Endothelial cell of umbilical vein (primary cell): ENCODE measurements at regions not wholly inside any gene's neighbourhood (a gene's known extent, or its start where the extent isn't known, plus 50 kb on each side); places are given as distances from the start of the nearest gene placed in this dataset.

Experiments
- BruUV-seq: library from RNA; stranded (reverse); fragments of 400-500 nt; replicated peaks from 2 replicates; lab custom pipeline; 2021; lab: Mats Ljungman, UMichigan
- CTCF ChIA-PET: fragments of 300-600, 350-600 bp; sonication (Branson Sonifier 250); formaldehyde crosslinking; loops from one replicate; lab custom pipeline; 2021; ENCODE audit warnings: antibody characterized with exemption, inconsistent platforms; lab: Charles Lee
- POLR2A ChIA-PET: fragments of 300-600, 350-600 bp; sonication (Branson Sonifier 250); formaldehyde crosslinking; loops from one replicate; lab custom pipeline; 2021; ENCODE audit warnings: antibody characterized with exemption, inconsistent platforms; lab: Charles Lee
- DNase-seq: peaks from one replicate; pipeline ENCODE4 v3.0.0-alpha.2; 2011; ENCODE audit warnings: low read depth, low spot score
- FAIRE-seq: peaks from 2 replicates; lab custom pipeline; 2011; peaks lifted over from hg19 to GRCh38; lab: Jason Lieb, UNC
- H2AFZ ChIP-seq: 2 replicates; pipeline ENCODE4 v1.6.0; 2012; ENCODE audit warnings: low read depth, low read length, control low read depth, inconsistent platforms
- H3K27ac ChIP-seq: 2 replicates; pipeline ENCODE4 v1.5.1; 2011; ENCODE audit warnings: low read depth, mild to moderate bottlenecking, control low read depth, low read length, moderate library complexity; ENCODE audit not compliant: insufficient read depth
- H3K27me3 ChIP-seq, 2 experiments: 2 replicates each; pipeline versions ENCODE4 v1.6.0 to v1.6.1; 2011; ENCODE audit warnings: low read length in 2 of 2, mixed read lengths in 1 of 2; ENCODE audit not compliant: control insufficient read depth in 2 of 2, insufficient read depth in 2 of 2
- H3K36me3 ChIP-seq, 2 experiments: 2 replicates in 1 of 2; 3 replicates in 1 of 2; pipeline ENCODE4 v1.5.1; 2011; ENCODE audit warnings: low read length in 2 of 2, mild to moderate bottlenecking in 1 of 2, moderate library complexity in 1 of 2; ENCODE audit not compliant: control insufficient read depth in 2 of 2, insufficient read depth in 2 of 2; ENCODE audit errors: extremely low read depth in 1 of 2
- H3K4me1 ChIP-seq: 3 replicates; pipeline ENCODE4 v1.5.1; 2011; ENCODE audit warnings: mild to moderate bottlenecking, low read length; ENCODE audit not compliant: control insufficient read depth, insufficient read depth; ENCODE audit errors: extremely low read depth
- H3K4me2 ChIP-seq: 2 replicates; pipeline ENCODE4 v1.6.1; 2011; ENCODE audit warnings: low read length, control low read depth, mixed read lengths; ENCODE audit not compliant: insufficient read depth
- H3K4me3 ChIP-seq, 3 experiments: fragments of 200-600 bp in 1 of 3; sonication (generic), shearing (Covaris generic) in 1 of 3; replicated peaks in 1 of 3; 2 replicates each; pipeline ENCODE4 v1.5.1; 2011 to 2016; ENCODE audit warnings: control low read depth in 3 of 3, low read length in 3 of 3, mild to moderate bottlenecking in 2 of 3, inconsistent platforms in 1 of 3, low read depth in 1 of 3, moderate library complexity in 1 of 3; ENCODE audit not compliant: insufficient read depth in 1 of 3
- H3K79me2 ChIP-seq: 2 replicates; pipeline ENCODE4 v1.6.0; 2012; ENCODE audit warnings: low read length, inconsistent platforms; ENCODE audit not compliant: control insufficient read depth, insufficient read depth
- H3K9ac ChIP-seq: replicated peaks from 2 replicates; pipeline ENCODE3; 2011; ENCODE audit warnings: low read length, control low read depth; ENCODE audit not compliant: insufficient read depth; ENCODE audit errors: extremely low read depth
- H3K9me1 ChIP-seq: replicated peaks from 3 replicates; pipeline ENCODE4 v1.6.0; 2011; ENCODE audit warnings: mild to moderate bottlenecking, low read length; ENCODE audit not compliant: control insufficient read depth, insufficient read depth; ENCODE audit errors: extremely low read depth
- H3K9me3 ChIP-seq: replicated peaks from 2 replicates; pipeline ENCODE4 v1.5.1; 2012; ENCODE audit warnings: low read length, inconsistent platforms; ENCODE audit not compliant: control insufficient read depth, insufficient read depth
- H4K20me1 ChIP-seq: replicated peaks from 2 replicates; pipeline ENCODE3; 2011; ENCODE audit warnings: mild to moderate bottlenecking, low read length; ENCODE audit not compliant: control insufficient read depth, insufficient read depth; ENCODE audit errors: extremely low read depth
- EZH2 ChIP-seq: IDR thresholded peaks from 2 replicates; pipeline ENCODE4 v1.6.1; 2012; ENCODE audit warnings: borderline replicate concordance, low read depth, mild to moderate bottlenecking, moderate library complexity, low read length, inconsistent platforms; ENCODE audit not compliant: severe bottlenecking
- FOS ChIP-seq: IDR thresholded peaks from 2 replicates; pipeline ENCODE4 v1.6.1; 2011; ENCODE audit warnings: mild to moderate bottlenecking, low read length, moderate library complexity, borderline replicate concordance; ENCODE audit not compliant: insufficient read depth
- GATA2 ChIP-seq: IDR thresholded peaks from 2 replicates; pipeline ENCODE4 v1.7.0; 2011; ENCODE audit warnings: low read depth, mild to moderate bottlenecking, moderate library complexity, mixed read lengths, low read length; ENCODE audit not compliant: insufficient read length, insufficient read depth
- JUN ChIP-seq: IDR thresholded peaks from 2 replicates; pipeline ENCODE4 v1.6.1; 2011; ENCODE audit warnings: borderline replicate concordance, low read depth; ENCODE audit not compliant: insufficient read length, insufficient read depth
- MYC ChIP-seq: IDR thresholded peaks from one replicate; pipeline ENCODE4 v1.6.1; 2011; ENCODE audit warnings: mild to moderate bottlenecking, low read depth, low read length
- POLR2A ChIP-seq: IDR thresholded peaks from 2 replicates; pipeline ENCODE4 v1.6.1; 2012; ENCODE audit warnings: low read depth, mild to moderate bottlenecking, control low read depth, low read length
- POLR2AphosphoS5 ChIP-seq: IDR thresholded peaks from 2 replicates; pipeline ENCODE4 v1.6.1; 2012; ENCODE audit warnings: low read depth, mild to moderate bottlenecking, control low read depth, low read length, moderate library complexity; ENCODE audit not compliant: insufficient read depth
- dilution Hi-C: fragments of 300-500 bp; cut with MboI; formaldehyde crosslinking; loops from one replicate; pipeline ENCODE4 v1.15.0; 2019; ENCODE audit warnings: low sequenced_read_pairs; ENCODE audit not compliant: extremely low pct_ligation_motif_present
- intact Hi-C: fragments of 100-400 bp; cut with micrococcal nuclease; formaldehyde crosslinking; loops from one replicate; pipeline ENCODE4 v1.10.0; 2022
- TF ChIP-seq, protein P1 (sequence below), 2 donors: IDR thresholded peaks; 1 replicate in 1 of 2; 2 replicates in 1 of 2; pipeline ENCODE4 v1.5.1; 2011; ENCODE audit warnings: low read length in 2 of 2, mild to moderate bottlenecking in 2 of 2, moderate library complexity in 2 of 2, control low read depth in 1 of 2, inconsistent platforms in 1 of 2, low read depth in 1 of 2; ENCODE audit not compliant: insufficient read depth in 1 of 2; ENCODE audit errors: extremely low read depth in 1 of 2
- TF ChIP-seq, protein P2 (sequence below): IDR thresholded peaks from 2 replicates; pipeline ENCODE4 v1.6.1; 2011; ENCODE audit not compliant: insufficient read depth, insufficient read length

DNA sequence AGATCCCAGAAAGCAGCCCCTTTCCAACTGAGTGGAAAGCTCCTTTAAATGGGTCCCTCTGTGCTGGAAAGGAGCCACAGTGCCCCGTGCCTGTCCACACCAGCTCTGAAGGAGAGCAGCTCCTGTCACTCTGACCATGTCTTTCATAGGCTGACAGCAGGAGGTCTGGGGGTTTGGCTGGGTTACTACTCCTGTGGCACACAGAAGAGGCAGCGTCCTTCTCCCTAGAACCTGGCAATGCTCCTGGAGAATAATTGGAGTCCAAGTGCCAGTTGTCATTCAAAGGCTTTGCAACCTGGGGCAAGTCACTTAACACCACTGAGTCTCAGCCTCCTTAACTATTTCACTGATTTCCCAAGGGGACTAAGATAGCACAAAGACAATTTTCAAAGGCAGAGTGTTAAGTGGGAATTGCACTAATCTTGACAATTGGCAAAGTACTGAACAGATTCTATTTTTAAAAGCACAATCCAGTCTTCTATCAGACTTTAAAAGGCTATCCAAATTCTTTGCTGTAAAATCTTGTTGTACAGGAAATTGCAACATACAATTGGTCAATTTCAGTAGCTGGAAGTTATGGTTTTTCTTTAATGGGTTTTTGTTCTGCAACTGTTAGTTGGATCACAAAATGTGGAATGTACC is 457.2 kb downstream of the KIF16B start:
- intact Hi-C loops = no loop called here

DNA sequence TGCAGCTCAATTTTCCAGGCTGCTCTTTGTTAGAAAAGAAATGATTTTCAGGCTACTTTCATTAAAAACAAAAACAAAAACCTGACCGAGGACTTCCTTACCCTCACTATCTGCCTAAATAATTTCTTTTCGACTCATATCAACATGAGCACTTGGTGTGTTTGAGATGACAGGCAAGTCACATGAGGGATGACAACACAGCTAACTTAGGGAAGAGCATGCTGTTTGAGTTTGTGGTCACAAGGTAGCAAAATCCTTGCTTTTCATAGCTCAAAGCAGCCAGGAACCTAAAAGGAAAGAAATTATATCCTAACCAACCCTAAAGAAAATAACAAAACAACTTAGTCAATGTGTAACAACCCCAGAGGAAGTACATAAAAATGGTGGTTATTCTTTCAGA is 459.5 kb downstream of the KIF16B start:
- Histone ChIP-seq H3K36me3 (no peaks in the 10 kb centered on the region), H3K4me3 (no peak overlapping the region), H3K27ac (no peak overlapping the region), H2AFZ (no peak overlapping the region), H4K20me1 (no peaks in the 10 kb centered on the region), H3K9me1 (no peaks in the 10 kb centered on the region), H3K4me1 (no peaks in the 10 kb centered on the region), H3K9ac (no peak overlapping the region), H3K27me3 (no peaks in the 10 kb centered on the region), H3K4me2 (no peak overlapping the region), H3K9me3 (no peaks in the 10 kb centered on the region), H3K79me2 (no peaks in the 10 kb centered on the region)
- dilution Hi-C loops (no loop called here), intact Hi-C loops (no loop called here)
- BruUV-seq = no TSS peak
- ChIA-PET POLR2A (no interaction called here), CTCF (no interaction called here)
- DNase-seq = no peak
- no peak for FAIRE-seq
- no peak for TF ChIP-seq FOS
- TF ChIP-seq, protein P1, sequence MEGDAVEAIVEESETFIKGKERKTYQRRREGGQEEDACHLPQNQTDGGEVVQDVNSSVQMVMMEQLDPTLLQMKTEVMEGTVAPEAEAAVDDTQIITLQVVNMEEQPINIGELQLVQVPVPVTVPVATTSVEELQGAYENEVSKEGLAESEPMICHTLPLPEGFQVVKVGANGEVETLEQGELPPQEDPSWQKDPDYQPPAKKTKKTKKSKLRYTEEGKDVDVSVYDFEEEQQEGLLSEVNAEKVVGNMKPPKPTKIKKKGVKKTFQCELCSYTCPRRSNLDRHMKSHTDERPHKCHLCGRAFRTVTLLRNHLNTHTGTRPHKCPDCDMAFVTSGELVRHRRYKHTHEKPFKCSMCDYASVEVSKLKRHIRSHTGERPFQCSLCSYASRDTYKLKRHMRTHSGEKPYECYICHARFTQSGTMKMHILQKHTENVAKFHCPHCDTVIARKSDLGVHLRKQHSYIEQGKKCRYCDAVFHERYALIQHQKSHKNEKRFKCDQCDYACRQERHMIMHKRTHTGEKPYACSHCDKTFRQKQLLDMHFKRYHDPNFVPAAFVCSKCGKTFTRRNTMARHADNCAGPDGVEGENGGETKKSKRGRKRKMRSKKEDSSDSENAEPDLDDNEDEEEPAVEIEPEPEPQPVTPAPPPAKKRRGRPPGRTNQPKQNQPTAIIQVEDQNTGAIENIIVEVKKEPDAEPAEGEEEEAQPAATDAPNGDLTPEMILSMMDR (IDR thresholded peaks at IDR 0.05; ENCODE audit: extremely low read depth in 1 of 2, insufficient read depth in 1 of 2, low read depth in 1 of 2, low read length in 2 of 2) = no peak
- TF ChIP-seq POLR2AphosphoS5 = no peak
- TF ChIP-seq, protein P2, sequence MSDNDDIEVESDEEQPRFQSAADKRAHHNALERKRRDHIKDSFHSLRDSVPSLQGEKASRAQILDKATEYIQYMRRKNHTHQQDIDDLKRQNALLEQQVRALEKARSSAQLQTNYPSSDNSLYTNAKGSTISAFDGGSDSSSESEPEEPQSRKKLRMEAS = no peak
- no peak for TF ChIP-seq JUN
- no peak for TF ChIP-seq EZH2
- no peak for TF ChIP-seq POLR2A
- TF ChIP-seq GATA2 = no peak
- TF ChIP-seq MYC = no peak

More for the DNA sequence above, 457.2 kb downstream of the KIF16B start:
- no TSS peak for BruUV-seq
- H3K27me3 ChIP-seq = no peaks in the 10 kb centered on the region
- ChIA-PET POLR2A (no interaction called here), CTCF (no interaction called here)
- TF ChIP-seq, protein P1 (IDR thresholded peaks at IDR 0.05; ENCODE audit: extremely low read depth in 1 of 2, insufficient read depth in 1 of 2, low read depth in 1 of 2, low read length in 2 of 2) = no peak
- TF ChIP-seq GATA2 (no peak), POLR2AphosphoS5 (no peak), FOS (no peak)
- no peak overlapping the region for H3K9ac ChIP-seq
- FAIRE-seq = no peak
- H4K20me1 ChIP-seq = no peaks in the 10 kb centered on the region
- dilution Hi-C loops = no loop called here
- no peaks in the 10 kb centered on the region for H3K9me1 ChIP-seq
- H3K36me3 ChIP-seq = no peaks in the 10 kb centered on the region
- H3K4me1 ChIP-seq = no peaks in the 10 kb centered on the region
- H3K79me2 ChIP-seq = no peaks in the 10 kb centered on the region
- H2AFZ ChIP-seq = no peak overlapping the region
- no peak overlapping the region for H3K27ac ChIP-seq
- DNase-seq = no peak
- H3K4me3 ChIP-seq = no peak overlapping the region
- peaks cover 2% of the 10 kb centered on the region for H3K9me3 ChIP-seq
- no peak overlapping the region for H3K4me2 ChIP-seq
